WTC11 (cell line): ENCODE measurements at regions not wholly inside any gene's neighbourhood (a gene's known extent, or its start where the extent isn't known, plus 50 kb on each side); places are given as distances from the start of the nearest gene placed in this dataset.

ENCODE experiments used
- CDX4 ChIP-seq: fragments of 250-450 bp; sonication (Bioruptor Pico); IDR thresholded peaks from 2 replicates; pipeline ENCODE4 v1.9.0; 2021; ENCODE audit warnings: moderate library complexity, mild to moderate bottlenecking, inconsistent platforms, borderline replicate concordance
- CTCF ChIP-seq: fragments of 200-600 bp; IDR thresholded peaks from 2 replicates; pipeline ENCODE4 v1.8.0; 2022; ENCODE audit warnings: antibody characterized with exemption
- E2F4 ChIP-seq: sonication (generic); formaldehyde crosslinking; IDR thresholded peaks from 2 replicates; pipeline ENCODE4 v1.8.1; 2022; ENCODE audit warnings: low read depth, mild to moderate bottlenecking, moderate library complexity, missing genetic modification reagents, borderline replicate concordance
- NR1H2 ChIP-seq: sonication (generic); formaldehyde crosslinking; IDR thresholded peaks from 2 replicates; pipeline ENCODE4 v1.9.0; 2021; ENCODE audit warnings: mild to moderate bottlenecking, moderate library complexity, missing genetic modification reagents
- NR2C2 ChIP-seq: sonication (generic); formaldehyde crosslinking; IDR thresholded peaks from 2 replicates; pipeline ENCODE4 v1.8.0; 2022; ENCODE audit warnings: mild to moderate bottlenecking, missing genetic modification reagents
- NR3C1 ChIP-seq: sonication (generic); formaldehyde crosslinking; conservative IDR thresholded peaks from 2 replicates; pipeline ENCODE4 v1.8.1; 2023; ENCODE audit warnings: low read depth, mild to moderate bottlenecking, missing genetic modification reagents
- USF2 ChIP-seq: sonication (generic); formaldehyde crosslinking; IDR thresholded peaks from 2 replicates; pipeline ENCODE4 v1.8.1; 2023; ENCODE audit warnings: mild to moderate bottlenecking, missing genetic modification reagents, moderate library complexity
- ZBTB43 ChIP-seq: sonication (generic); formaldehyde crosslinking; IDR thresholded peaks from 2 replicates; pipeline ENCODE4 v1.8.1; 2023; ENCODE audit warnings: mild to moderate bottlenecking, missing genetic modification reagents

- TF ChIP-seq CTCF (no peak), NR2C2 (no peak), NR1H2 (CRISPR knock-in tag) (no peak), CDX4 (no peak), E2F4 (CRISPR knock-in tag) (no peak), NR3C1 (CRISPR knock-in tag) (no peak), ZBTB43 (CRISPR knock-in tag) (no peak), USF2 (no peak)
Measured at GRCh38 chr5:125793470-125793869, 629.7 kb upstream of the GRAMD2B start.
